ENCODE measurements at regions not wholly inside any gene's neighbourhood (a gene's known extent, or its start where the extent isn't known, plus 50 kb on each side); places are given as distances from the start of the nearest gene placed in this dataset.

GRCh38 chr6:133092771-133093170 is 148.4 kb upstream of the EYA4 start:
- TF ChIP-seq SUZ12 (IDR thresholded peaks at IDR 0.05; ENCODE audit: extremely low read depth, insufficient read depth, insufficient read length): no peak
- TF ChIP-seq YY1 (IDR thresholded peaks at IDR 0.05; ENCODE audit: insufficient read depth, insufficient read length): no peak

Measured in NT2/D1 (cell line).